Mammary epithelial cell (primary cell): ENCODE measurements at regions not wholly inside any gene's neighbourhood (a gene's known extent, or its start where the extent isn't known, plus 50 kb on each side); places are given as distances from the start of the nearest gene placed in this dataset.

Experiments
- CTCF ChIP-seq, 2 donors: IDR thresholded peaks in 1 of 2; conservative IDR thresholded peaks in 1 of 2; 2 replicates each; pipeline ENCODE4 v1.5.1; 2011 to 2012; ENCODE audit warnings: inconsistent platforms in 2 of 2, low read length in 2 of 2, mild to moderate bottlenecking in 2 of 2, control low read depth in 1 of 2, low read depth in 1 of 2; ENCODE audit not compliant: insufficient read depth in 1 of 2; ENCODE audit errors: extremely low read depth in 1 of 2
- EZH2 ChIP-seq: IDR thresholded peaks from 2 replicates; pipeline ENCODE4 v1.6.1; 2012; ENCODE audit warnings: low read length, inconsistent platforms, borderline replicate concordance

DNA sequence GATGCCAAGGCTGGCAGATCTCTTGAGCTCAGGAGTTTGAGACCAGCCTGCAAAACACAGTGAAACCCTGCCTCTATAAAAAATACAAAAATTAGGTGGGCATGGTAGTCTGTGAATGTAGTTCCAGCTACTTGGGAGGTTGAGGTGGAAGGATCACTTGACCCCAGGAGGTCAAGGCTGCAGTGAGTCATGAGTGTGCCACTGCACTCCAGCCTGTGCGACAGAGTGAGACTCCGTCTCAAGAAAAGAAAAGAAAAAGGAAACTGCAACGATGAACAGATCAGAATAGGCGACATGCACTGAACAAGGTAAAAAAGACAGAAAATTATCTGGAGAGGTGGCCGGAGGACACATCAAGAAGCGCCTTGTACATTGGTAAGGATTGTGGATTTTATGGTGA, 273.7 kb upstream of the AMIGO2 start:
- TF ChIP-seq CTCF (conservative IDR thresholded peaks at IDR 0.05 in 1 of 2, IDR thresholded peaks at IDR 0.05 in 1 of 2; ENCODE audit: extremely low read depth in 1 of 2, insufficient read depth in 1 of 2, low read depth in 1 of 2, low read length in 2 of 2) (no peak), EZH2 (no peak)
